NCI-H524 treated with DMSO at 0.1 percent for 48 hours (cell line): ENCODE measurements at regions not wholly inside any gene's neighbourhood (a gene's known extent, or its start where the extent isn't known, plus 50 kb on each side); places are given as distances from the start of the nearest gene placed in this dataset.
"Not testable (repeated sequence)": the region's sequence is repeated elsewhere in the genome, so short reads cannot be mapped to it uniquely, and the experiment has no call there.

ENCODE experiments used
- DNase-seq: peaks from one replicate; lab custom pipeline; 2025; lab: John Stamatoyannopoulos, UW

GRCh38 chr16:72455743-72456659 lies 284.0 kb upstream of the PMFBP1 start:
- no peak for DNase-seq

GRCh38 chr16:72453856-72454255 lies 281.9 kb upstream of the PMFBP1 start:
- DNase-seq = not testable (repeated sequence)

GRCh38 chr16:72444696-72445095 lies 272.7 kb upstream of the PMFBP1 start:
- no peak for DNase-seq

- DNase-seq = no peak
Measured at GRCh38 chr16:72443809-72444208, 271.9 kb upstream of the PMFBP1 start.

- DNase-seq = no peak
Measured at GRCh38 chr16:72442385-72443158, 270.6 kb upstream of the PMFBP1 start.

- DNase-seq = no peak
Measured at GRCh38 chr16:72437891-72438290, 265.9 kb upstream of the PMFBP1 start.

GRCh38 chr16:72434159-72434558 lies 262.2 kb upstream of the PMFBP1 start:
- no peak for DNase-seq

- DNase-seq = no peak
Measured at GRCh38 chr16:72430121-72430520, 258.2 kb upstream of the PMFBP1 start.

- DNase-seq = no peak
Measured at GRCh38 chr16:72429671-72430081, 257.7 kb upstream of the PMFBP1 start.

GRCh38 chr16:72428681-72429376 lies 256.9 kb upstream of the PMFBP1 start:
- no peak for DNase-seq

GRCh38 chr16:72427783-72428331 lies 255.9 kb upstream of the PMFBP1 start:
- DNase-seq = no peak

GRCh38 chr16:72427051-72427782 lies 255.3 kb upstream of the PMFBP1 start:
- DNase-seq = no peak

GRCh38 chr16:72426386-72426785 lies 254.4 kb upstream of the PMFBP1 start:
- no peak for DNase-seq

- DNase-seq = no peak
Measured at GRCh38 chr16:72425571-72426341, 253.8 kb upstream of the PMFBP1 start.

- DNase-seq = no peak
Measured at GRCh38 chr16:72424757-72425156, 252.8 kb upstream of the PMFBP1 start.

- no peak for DNase-seq
Measured at GRCh38 chr16:72422308-72422897, 250.4 kb upstream of the PMFBP1 start.

GRCh38 chr16:72419638-72420037 lies 247.7 kb upstream of the PMFBP1 start:
- DNase-seq = no peak

- DNase-seq = no peak
Measured at GRCh38 chr16:72415379-72415778, 243.4 kb upstream of the PMFBP1 start.

- no peak for DNase-seq
Measured at GRCh38 chr16:72410492-72410891, 238.5 kb upstream of the PMFBP1 start.

- no peak for DNase-seq
Measured at GRCh38 chr16:72409423-72409822, 237.5 kb upstream of the PMFBP1 start.
